GM18502 (cell line): ENCODE measurements at regions not wholly inside any gene's neighbourhood (a gene's known extent, or its start where the extent isn't known, plus 50 kb on each side); places are given as distances from the start of the nearest gene placed in this dataset.
"Not testable (repeated sequence)": the region's sequence is repeated elsewhere in the genome, so short reads cannot be mapped to it uniquely, and the experiment has no call there.

Experiments
- ATAC-seq: cut with Tn5 transposase; IDR thresholded peaks from one replicate; pipeline ENCODE4 v1.9.1; 2021; ENCODE audit warnings: mild to moderate bottlenecking; ENCODE audit not compliant: unreplicated experiment, poor library complexity

GRCh38 chr12:68532887-68533248 is 77.8 kb upstream of the RAP1B start:
- no peak for ATAC-seq

GRCh38 chr12:68534108-68534507 is 76.6 kb upstream of the RAP1B start:
- ATAC-seq = no peak

GRCh38 chr12:68536885-68537485 is 73.7 kb upstream of the RAP1B start:
- ATAC-seq = no peak

DNA sequence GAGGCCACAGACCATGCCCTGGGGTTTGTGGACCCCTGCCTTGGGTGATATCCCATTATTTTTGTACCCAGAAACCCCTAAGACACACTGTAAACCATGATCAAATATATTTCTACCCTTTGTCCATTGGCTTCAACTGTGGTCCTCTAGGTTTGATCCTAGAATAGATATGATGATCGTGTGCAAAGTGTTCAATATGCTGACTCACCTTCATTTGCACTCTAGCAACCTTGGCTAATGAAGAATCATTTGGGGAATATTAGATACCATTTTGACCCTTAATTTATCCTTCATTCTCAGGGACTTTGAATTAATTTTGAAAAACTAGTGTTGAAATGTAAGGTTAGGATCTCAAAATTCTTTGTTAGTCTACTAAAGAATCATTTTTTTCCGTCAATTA is 73.1 kb upstream of the RAP1B start:
- no peak for ATAC-seq

DNA sequence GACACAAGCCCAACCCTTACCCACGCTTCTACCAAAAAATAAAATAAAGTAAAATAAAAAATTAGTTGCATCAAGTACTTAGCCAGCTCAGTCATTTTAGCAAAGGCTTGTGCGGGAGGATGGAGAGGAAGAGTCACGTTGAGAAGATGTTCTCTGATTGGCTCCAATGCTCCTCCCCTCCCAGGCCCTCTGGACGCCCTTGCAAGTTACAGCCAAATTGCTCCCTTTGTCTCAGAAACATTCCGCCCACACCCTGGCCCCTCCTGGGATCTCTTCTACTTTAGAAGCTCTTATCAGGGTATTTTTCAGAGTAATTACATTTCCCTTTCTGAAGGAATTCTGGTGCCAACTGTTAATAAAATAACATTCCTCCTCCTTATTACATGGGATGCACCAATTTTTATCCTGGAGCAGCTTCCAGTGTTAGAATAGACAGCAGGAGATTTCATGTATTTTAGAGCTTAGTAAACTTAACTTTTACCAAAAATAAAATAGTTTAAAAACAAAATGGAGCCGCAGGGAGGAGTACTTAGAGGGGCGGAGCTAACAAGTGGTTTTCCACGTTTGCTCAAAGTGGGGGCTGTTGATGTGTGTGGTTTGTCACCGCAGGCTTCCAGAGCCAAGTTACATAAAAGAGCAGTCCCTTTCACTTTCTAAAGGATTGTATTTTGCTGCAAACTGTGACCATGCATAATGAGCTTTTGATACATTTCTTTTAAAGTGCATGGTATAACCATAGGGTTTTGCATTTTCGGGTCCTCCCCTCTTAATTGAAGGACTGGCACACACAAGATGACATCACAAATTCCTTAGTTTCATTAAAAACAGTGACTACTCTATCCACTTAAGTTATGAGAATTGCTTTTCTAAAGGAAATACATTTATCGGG is 71.7 kb upstream of the RAP1B start:
- ATAC-seq = no peak

GRCh38 chr12:68539615-68539952 is 71.1 kb upstream of the RAP1B start:
- no peak for ATAC-seq

DNA sequence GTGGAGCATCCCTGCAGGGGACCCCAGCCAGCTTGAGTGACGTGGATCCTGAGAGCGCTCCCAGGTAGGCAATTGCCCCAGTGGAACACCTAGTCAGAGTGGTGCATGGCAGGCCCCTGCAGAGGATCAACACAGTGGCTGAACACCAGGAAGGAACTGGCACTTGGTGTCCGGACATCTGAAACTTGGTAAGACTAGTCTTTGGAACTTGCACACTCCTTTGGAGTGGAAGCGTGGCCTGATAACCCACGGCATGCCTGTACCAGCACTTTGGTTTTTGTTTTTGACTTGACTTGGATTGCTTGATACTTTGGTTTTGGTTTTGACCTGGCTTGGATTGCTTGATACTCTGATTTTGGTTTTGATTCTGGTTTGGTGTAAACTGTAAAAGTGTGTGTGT is 69.9 kb upstream of the RAP1B start:
- ATAC-seq = not testable (repeated sequence)

- ATAC-seq = not testable (repeated sequence)
Observed at GRCh38 chr12:68547318-68547717, 63.4 kb upstream of the RAP1B start.

- ATAC-seq = not testable (repeated sequence)
Observed at GRCh38 chr12:68552605-68553195, 58.0 kb upstream of the RAP1B start.

DNA sequence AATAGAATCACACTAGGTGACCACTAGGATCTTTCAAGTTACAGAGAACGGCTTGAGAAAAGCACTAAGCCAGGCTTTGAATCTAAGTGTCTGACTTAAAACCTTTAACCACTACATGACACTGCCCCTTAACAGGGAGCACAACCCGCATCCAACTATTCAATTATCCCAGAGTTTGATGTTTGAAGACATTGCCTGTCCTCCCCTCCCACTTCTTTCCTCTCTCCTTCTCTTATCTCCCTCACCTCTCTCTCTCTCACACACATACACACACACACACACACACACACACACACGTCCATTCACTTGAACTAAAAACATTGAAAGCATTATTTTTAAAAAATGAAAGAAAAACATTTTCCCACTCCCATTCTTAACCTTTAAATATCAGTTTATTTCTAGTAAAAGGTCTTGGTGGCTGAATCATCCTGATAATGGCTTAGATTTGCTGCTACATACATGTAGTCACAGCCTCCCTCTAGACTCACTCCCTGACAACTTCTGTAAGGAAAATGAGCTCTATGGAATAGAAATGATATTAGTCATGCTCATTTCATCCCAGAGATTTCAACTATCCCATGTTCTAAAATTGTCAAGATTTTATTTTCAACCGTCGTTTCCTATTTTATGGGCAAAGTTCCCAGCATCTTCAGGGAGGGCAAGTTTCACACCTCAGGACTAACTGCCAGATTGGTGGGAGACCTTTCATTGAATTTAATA is 53.5 kb upstream of the RAP1B start:
- ATAC-seq = no peak

- ATAC-seq = no peak
Observed at GRCh38 chr12:68559246-68559645, 51.5 kb upstream of the RAP1B start.

- no peak for ATAC-seq
Observed at GRCh38 chr12:68559984-68560850, 50.5 kb upstream of the RAP1B start.

DNA sequence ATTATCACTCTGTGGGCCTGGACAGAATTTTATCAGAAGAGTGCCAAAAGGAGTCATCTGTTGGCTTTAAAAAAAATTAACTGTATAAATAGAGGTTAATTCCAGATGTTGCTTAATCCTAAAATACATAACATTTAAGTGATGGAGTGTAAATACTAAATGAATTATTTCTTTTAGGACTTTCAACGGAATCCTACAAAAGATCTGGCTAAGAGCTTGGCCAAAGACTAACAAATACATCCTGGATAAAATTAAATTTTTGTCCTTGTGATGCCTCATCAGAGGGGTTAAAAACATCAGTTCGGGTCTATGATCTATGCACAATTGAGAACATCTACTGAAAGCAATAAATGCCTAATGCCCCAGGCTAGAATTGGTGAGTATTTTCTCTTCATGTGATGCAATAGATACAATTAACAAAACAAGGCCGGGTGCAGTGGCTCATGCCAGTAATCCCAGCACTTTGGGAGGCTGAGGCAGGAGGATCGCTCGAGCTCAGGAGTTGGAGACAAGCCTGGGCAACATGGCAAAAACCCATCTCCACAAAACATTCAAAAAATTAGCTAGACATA is 49.8 kb upstream of the RAP1B start:
- no peak for ATAC-seq
